HUES6 (cell line): ENCODE measurements at regions not wholly inside any gene's neighbourhood (a gene's known extent, or its start where the extent isn't known, plus 50 kb on each side); places are given as distances from the start of the nearest gene placed in this dataset.

Experiments used
- H3K27ac ChIP-seq: 2 replicates; pipeline ENCODE4 v1.7.0; 2013; ENCODE audit warnings: low read depth, mild to moderate bottlenecking, low read length, inconsistent platforms
- H3K27me3 ChIP-seq: 2 replicates; pipeline ENCODE4 v1.6.1; 2013; ENCODE audit warnings: low read length; ENCODE audit not compliant: control insufficient read depth, insufficient read depth
- H3K36me3 ChIP-seq: 2 replicates; pipeline ENCODE4 v1.6.1; 2013; ENCODE audit warnings: low read length; ENCODE audit not compliant: control insufficient read depth, insufficient read depth
- H3K4me1 ChIP-seq: 2 replicates; pipeline ENCODE4 v1.6.1; 2013; ENCODE audit warnings: low read length; ENCODE audit not compliant: control insufficient read depth, insufficient read depth
- H3K4me3 ChIP-seq: 2 replicates; pipeline ENCODE4 v1.5.1; 2013; ENCODE audit warnings: low read depth, low read length
- H3K9ac ChIP-seq: one replicate; pipeline ENCODE4 v1.6.1; 2013; ENCODE audit warnings: mild to moderate bottlenecking, low read length
- H3K9me3 ChIP-seq: 2 replicates; pipeline ENCODE4 v1.6.1; 2013; ENCODE audit warnings: low read depth, low read length; ENCODE audit not compliant: control insufficient read depth, insufficient read depth

DNA sequence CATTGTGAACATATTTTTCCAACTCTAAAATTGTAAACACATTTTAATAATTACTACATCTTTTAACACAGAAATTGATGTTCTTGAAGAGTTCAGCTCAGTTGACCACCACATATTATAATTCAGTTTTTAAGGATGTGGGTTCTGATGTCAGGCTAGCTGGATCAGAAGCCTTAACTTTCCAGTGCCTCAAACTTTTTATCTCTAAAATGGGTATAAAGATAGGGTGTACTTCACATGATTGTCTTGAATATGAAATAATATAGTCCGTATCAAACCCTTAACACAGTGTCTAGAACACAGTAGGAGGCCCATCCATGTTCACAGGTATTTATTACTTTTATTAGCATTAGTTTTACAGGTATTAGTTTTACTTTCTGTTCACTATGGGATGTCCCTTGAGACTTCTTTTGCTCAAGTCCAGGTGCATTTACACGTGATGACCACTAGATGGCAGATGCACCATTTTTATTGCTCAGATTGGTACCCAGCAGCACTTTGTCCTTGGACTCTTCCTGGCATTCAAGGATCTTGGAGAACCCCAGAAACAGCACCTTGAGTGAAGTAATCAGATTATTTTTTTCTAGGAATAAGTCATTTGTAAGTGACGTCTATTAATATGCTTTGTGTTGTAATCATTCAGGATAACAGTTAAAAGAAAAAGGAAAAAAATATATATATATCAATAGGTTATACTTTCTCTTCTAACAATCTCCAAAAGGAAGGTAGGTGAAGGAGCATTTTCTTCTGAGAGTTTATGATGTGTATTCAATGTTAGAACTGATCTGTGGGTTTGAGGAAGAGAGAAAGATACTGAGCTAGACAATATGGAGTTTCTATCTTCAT lies 580.2 kb downstream of the ETNK1 start:
- Histone ChIP-seq H3K27me3 (no peaks in the 10 kb centered on the region), H3K27ac (no peak overlapping the region), H3K9ac (no peak overlapping the region), H3K4me1 (no peaks in the 10 kb centered on the region), H3K4me3 (no peak overlapping the region), H3K9me3 (0 out of 2 replicates have a peak, but pooled peaks cover 4% of the 10 kb centered on the region), H3K36me3 (no peaks in the 10 kb centered on the region)

DNA sequence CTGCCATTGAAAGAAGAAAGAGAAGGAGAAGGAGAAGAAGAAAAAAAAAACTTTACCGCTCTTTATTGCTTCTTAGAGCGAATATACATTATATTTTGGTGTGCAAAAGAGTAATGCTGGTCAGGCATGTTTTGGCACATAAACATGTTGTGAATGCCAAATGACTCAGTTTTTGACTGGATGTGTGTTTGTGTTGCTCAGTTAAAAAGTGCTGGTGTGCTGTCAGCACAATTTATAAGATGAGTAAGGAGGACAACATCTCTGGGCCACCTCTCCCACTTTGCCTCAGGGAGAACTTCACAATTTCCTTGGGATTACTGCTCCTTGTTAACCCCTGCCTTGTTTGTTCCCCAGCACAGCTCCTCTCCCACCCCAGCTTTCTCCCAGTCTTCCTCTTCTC lies 584.8 kb downstream of the ETNK1 start:
- H3K27me3 ChIP-seq = no peaks in the 10 kb centered on the region
- H3K9ac ChIP-seq = no peak overlapping the region
- H3K4me1 ChIP-seq = no peaks in the 10 kb centered on the region
- no peak overlapping the region for H3K4me3 ChIP-seq
- H3K9me3 ChIP-seq = peaks cover 11% of the 10 kb centered on the region
- no peak overlapping the region for H3K27ac ChIP-seq
- no peaks in the 10 kb centered on the region for H3K36me3 ChIP-seq

DNA sequence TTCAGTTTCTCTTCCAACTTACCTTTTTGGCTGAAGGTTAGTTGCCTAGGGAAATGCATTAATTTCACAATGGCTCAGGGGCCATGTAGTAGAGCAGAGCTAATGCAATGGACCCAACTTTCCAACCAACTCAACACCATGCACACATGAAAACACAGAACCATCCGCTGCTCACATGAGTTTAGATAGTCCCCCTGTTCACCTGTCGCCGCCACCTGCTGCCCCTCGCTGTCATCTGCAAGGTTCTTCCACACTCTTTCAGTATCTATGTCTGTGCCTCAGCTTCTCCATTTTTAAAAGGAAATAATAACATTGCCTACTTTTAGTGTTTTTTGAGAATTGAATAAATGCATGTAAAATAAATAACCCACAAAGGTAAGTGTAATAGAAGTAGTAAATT lies 585.6 kb downstream of the ETNK1 start:
- Histone ChIP-seq H3K36me3 (no peaks in the 10 kb centered on the region), H3K4me3 (no peak overlapping the region), H3K9me3 (peaks cover 19% of the 10 kb centered on the region), H3K9ac (no peak overlapping the region), H3K27ac (no peak overlapping the region), H3K27me3 (no peaks in the 10 kb centered on the region), H3K4me1 (no peaks in the 10 kb centered on the region)

DNA sequence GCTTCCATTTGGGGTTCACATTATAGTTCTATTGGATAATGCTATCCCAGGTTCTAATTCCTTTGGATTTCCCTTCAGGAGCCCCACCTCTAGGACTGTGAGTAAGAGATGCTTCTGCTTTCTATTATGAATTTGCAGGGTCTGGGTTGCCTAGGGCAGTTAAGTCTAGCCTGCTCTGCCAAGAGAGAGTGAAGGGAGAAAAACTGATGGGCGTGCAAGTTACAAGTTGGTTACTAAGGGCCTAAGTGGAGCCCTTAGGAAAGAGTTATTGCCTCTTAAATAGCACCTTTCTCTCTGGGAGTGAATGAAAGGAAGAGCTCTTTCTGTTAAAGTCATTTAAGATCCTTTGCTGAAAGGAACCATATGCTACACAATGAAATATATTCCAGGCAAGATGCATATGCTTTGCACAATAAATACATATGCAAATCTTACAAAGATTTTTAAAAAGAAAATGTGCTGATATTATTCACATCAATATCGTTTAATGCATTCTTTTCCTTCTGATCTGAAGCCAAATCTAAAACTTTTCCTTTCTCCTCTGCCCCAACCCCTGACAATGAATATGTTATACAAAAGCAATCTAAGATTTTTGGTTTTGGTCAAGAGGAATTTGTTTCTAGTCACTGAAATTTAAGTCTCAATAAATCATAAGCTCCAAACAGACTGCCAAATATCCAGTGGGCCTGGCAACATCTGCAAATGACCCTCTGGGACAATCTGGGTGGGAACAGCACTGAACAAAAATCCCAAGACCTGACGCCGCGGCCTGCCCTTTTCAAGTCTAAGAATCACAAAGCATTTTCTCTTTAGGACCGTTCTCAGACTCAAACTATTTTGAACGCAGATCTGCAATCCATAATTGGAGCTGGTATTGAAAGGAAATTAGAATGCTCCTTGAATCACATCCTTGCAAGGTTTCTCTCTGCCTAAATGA lies 586.7 kb downstream of the ETNK1 start:
- Histone ChIP-seq H3K27ac (no peak overlapping the region), H3K9ac (no peak overlapping the region), H3K4me3 (no peak overlapping the region), H3K9me3 (peaks cover 26% of the 10 kb centered on the region), H3K4me1 (no peaks in the 10 kb centered on the region), H3K36me3 (no peaks in the 10 kb centered on the region), H3K27me3 (no peaks in the 10 kb centered on the region)

DNA sequence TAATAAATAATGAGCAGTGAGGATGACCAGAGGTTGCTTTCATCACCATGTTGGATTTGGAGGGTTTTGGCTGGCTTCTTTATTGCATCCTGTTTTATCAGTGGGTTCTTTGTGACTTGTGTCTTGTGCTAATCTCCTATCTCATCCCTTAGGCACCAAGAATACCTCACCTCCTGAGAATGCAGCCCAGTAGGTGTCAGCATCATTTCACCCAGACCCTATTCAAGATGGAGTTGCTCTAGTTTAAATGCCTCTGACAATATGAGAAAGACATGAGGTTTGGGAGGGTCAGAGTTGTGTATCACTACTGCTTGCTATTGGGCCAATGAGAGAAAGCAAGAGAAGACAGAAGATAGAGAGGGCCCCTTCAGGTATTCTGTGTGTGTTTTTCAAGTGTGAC lies 592.2 kb downstream of the ETNK1 start:
- Histone ChIP-seq H3K4me1 (no peaks in the 10 kb centered on the region), H3K36me3 (no peaks in the 10 kb centered on the region), H3K9me3 (peaks cover 22% of the 10 kb centered on the region), H3K4me3 (no peak overlapping the region), H3K27me3 (no peaks in the 10 kb centered on the region), H3K9ac (no peak overlapping the region), H3K27ac (no peak overlapping the region)

DNA sequence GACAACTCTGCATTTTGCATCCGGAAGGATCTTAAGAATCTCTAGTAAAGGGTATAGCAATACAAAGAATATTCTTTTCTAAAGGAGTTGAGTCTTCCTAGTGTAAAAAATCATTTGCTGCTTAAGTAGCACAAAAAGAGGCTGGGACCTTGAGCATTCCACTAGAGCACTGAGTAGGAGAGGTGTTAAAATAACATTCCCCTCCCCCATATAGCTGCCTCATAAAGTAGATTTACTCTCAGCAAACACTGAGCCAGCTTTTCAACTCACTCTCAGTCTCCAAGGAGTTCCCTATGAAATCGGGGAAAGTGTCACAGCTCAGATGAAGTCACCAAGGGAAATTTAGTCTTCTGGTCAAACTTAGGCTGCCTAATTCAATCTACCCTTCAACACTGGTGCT lies 592.7 kb downstream of the ETNK1 start:
- Histone ChIP-seq H3K4me1 (no peaks in the 10 kb centered on the region), H3K27ac (no peak overlapping the region), H3K36me3 (no peaks in the 10 kb centered on the region), H3K4me3 (no peak overlapping the region), H3K27me3 (no peaks in the 10 kb centered on the region), H3K9me3 (peaks cover 22% of the 10 kb centered on the region), H3K9ac (no peak overlapping the region)

DNA sequence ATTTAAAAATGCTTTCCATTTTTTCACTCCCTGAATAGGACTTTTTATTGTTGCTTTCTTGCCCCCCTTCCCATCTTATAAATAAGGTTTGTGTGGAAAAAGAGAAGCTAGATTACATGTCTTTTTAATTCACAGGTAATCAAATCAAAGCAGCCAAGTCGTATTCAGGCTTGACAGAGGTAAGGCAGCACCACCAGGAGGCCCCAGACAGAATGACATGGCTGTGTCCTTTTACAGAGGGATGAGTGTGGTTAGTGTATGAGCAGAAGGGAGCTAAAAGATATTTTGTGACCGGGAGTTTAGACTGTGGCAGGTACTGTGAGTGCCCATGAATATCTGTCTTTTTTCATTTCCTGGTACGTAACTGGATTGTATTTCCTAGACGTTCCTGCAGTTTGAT lies 596.1 kb downstream of the ETNK1 start:
- H3K4me1 ChIP-seq = no peaks in the 10 kb centered on the region
- no peak overlapping the region for H3K27ac ChIP-seq
- no peaks in the 10 kb centered on the region for H3K27me3 ChIP-seq
- no peaks in the 10 kb centered on the region for H3K36me3 ChIP-seq
- H3K4me3 ChIP-seq = no peak overlapping the region
- H3K9me3 ChIP-seq = peaks cover 2% of the 10 kb centered on the region; the same call in 1 of the 2 replicates
- H3K9ac ChIP-seq = no peak overlapping the region

DNA sequence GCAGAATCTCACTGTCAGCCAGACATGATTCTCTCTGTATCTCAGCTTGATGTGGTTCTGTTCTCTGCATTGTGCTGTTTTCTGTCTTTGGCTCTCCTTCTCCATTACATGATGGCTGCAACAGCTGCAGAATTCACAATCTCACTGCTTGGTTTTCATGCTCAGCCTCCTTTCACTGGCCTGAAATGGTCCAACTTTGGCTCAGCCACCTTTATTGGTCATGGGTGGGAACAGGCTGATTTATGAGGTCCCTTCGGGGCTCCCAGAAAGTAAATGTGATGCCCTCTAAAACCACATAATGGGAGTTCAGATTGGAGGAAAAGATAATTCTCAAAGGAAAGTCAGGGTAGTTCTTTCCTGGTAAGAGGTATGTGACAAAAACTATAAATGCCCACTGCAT lies 597.0 kb downstream of the ETNK1 start:
- Histone ChIP-seq H3K27me3 (no peaks in the 10 kb centered on the region), H3K36me3 (no peaks in the 10 kb centered on the region), H3K4me1 (no peaks in the 10 kb centered on the region)

DNA sequence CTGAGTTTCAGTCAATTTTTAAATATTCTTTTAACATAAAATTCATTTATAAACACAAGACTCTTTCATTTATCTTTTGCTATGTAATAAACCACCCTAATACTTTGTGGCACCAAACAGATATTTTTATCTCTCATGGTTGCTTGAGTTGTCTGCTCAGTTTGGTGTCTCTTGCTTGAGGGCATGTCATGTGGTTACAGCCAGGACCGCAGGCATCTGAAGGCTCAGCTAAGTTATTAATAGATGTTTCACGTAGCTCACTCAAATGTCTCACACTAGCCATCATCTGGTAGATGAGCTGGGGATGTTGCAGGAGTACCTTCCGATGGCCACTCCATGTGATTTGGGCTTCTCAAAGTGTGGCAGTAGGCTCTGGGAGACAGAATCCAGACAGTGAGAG lies 597.8 kb downstream of the ETNK1 start:
- no peak overlapping the region for H3K9ac ChIP-seq
- H3K9me3 ChIP-seq = no peaks in the 10 kb centered on the region
- H3K36me3 ChIP-seq = no peaks in the 10 kb centered on the region
- no peak overlapping the region for H3K27ac ChIP-seq
- no peaks in the 10 kb centered on the region for H3K27me3 ChIP-seq
- H3K4me3 ChIP-seq = no peak overlapping the region
- no peaks in the 10 kb centered on the region for H3K4me1 ChIP-seq

More for the DNA sequence above, 597.0 kb downstream of the ETNK1 start:
- H3K4me3 ChIP-seq = no peak overlapping the region
- H3K9me3 ChIP-seq = no peaks in the 10 kb centered on the region
- no peak overlapping the region for H3K27ac ChIP-seq
- H3K9ac ChIP-seq = no peak overlapping the region

DNA sequence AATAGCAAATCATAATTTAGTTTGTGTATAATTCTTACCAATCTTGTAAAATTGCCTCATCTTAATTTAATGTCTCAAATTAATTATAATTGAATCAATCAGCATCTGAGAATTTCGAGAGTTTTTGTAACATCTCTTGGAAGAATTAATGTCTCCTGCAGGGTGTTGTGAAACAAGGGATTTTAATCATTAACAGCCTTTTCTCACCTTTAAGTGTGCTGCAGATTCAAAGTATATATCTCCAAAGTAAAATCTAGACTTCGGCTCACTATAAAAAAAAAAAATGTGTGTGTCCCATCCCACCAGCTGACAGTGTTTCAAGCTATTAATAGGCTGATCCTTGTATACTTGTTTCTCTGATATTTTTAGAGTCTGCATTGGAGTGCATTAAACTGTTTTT lies 603.1 kb downstream of the ETNK1 start:
- Histone ChIP-seq H3K4me1 (no peaks in the 10 kb centered on the region), H3K9me3 (no peaks in the 10 kb centered on the region), H3K4me3 (no peak overlapping the region), H3K36me3 (no peaks in the 10 kb centered on the region), H3K27me3 (no peaks in the 10 kb centered on the region), H3K27ac (no peak overlapping the region), H3K9ac (no peak overlapping the region)

DNA sequence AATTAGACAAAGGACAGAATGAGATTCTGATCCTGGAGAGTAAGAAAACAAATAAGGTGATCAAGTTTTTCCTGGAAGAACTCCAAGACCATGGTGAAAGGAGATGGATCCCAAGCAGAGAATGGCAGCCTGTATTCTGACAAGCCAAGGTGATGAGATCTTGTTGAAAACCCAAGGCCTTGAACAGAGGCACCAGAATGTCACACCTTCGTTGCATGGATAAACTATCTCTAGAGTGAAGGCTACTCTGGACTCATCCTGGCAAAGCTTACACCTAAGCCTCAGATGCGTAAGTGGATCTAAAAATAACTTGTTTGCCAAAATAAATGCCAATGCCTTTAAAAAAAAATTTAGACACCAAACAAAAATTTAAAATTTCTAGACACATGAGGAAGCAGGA lies 605.9 kb downstream of the ETNK1 start:
- Histone ChIP-seq H3K36me3 (no peaks in the 10 kb centered on the region), H3K27ac (no peak overlapping the region), H3K9me3 (no peaks in the 10 kb centered on the region), H3K27me3 (no peaks in the 10 kb centered on the region), H3K9ac (no peak overlapping the region), H3K4me3 (no peak overlapping the region), H3K4me1 (no peaks in the 10 kb centered on the region)
